DOHH2 (cell line): ENCODE measurements at regions not wholly inside any gene's neighbourhood (a gene's known extent, or its start where the extent isn't known, plus 50 kb on each side); places are given as distances from the start of the nearest gene placed in this dataset.

Source experiments
- H3F3A ChIP-seq: fragments of 200-600 bp; sonication (generic), shearing (Covaris generic); 2 replicates; pipeline ENCODE4 v1.6.0; 2016; ENCODE audit warnings: antibody characterized with exemption, mild to moderate bottlenecking; ENCODE audit not compliant: control insufficient read depth, insufficient read depth
- H3K27ac ChIP-seq: fragments of 200-600 bp; sonication (generic); 2 replicates; pipeline ENCODE4 v1.5.1; 2014; ENCODE audit warnings: low read depth, mild to moderate bottlenecking, low read length, moderate library complexity
- H3K27me3 ChIP-seq: fragments of 200-600 bp; sonication (generic); 2 replicates; pipeline ENCODE4 v1.6.1; 2014; ENCODE audit warnings: mild to moderate bottlenecking, low read length, mixed read lengths; ENCODE audit not compliant: control insufficient read depth
- H3K36me3 ChIP-seq: fragments of 200-600 bp; sonication (generic); 2 replicates; pipeline ENCODE4 v1.6.1; 2014; ENCODE audit warnings: mild to moderate bottlenecking, low read length, moderate library complexity, mixed read lengths; ENCODE audit not compliant: control insufficient read depth
- H3K4me1 ChIP-seq: fragments of 200-600 bp; sonication (generic); 2 replicates; pipeline ENCODE4 v1.6.1; 2014; ENCODE audit warnings: mild to moderate bottlenecking, low read length, mixed read lengths; ENCODE audit not compliant: control insufficient read depth
- H3K4me2 ChIP-seq: fragments of 200-600 bp; sonication (generic); 2 replicates; pipeline ENCODE4 v1.6.0; 2014; ENCODE audit warnings: mild to moderate bottlenecking, low read length, moderate library complexity
- H3K4me3 ChIP-seq: fragments of 200-600 bp; sonication (generic); 2 replicates; pipeline ENCODE4 v1.5.1; 2014; ENCODE audit warnings: mild to moderate bottlenecking, low read length, mixed read lengths
- H3K79me2 ChIP-seq: fragments of 200-600 bp; sonication (generic); 2 replicates; pipeline ENCODE4 v1.6.1; 2014; ENCODE audit warnings: mild to moderate bottlenecking, low read length, mixed read lengths; ENCODE audit not compliant: control insufficient read depth
- H3K9me2 ChIP-seq: fragments of 200-600 bp; sonication (generic); replicated peaks from 2 replicates; pipeline ENCODE4 v1.6.1; 2014; ENCODE audit warnings: mild to moderate bottlenecking, low read length, mixed read lengths; ENCODE audit not compliant: control insufficient read depth
- H3K9me3 ChIP-seq: fragments of 200-600 bp; sonication (generic); 2 replicates; pipeline ENCODE4 v1.6.1; 2014; ENCODE audit warnings: antibody characterized with exemption, low read length, mixed read lengths; ENCODE audit not compliant: control insufficient read depth, insufficient read depth
- H4K20me1 ChIP-seq: fragments of 200-600 bp; sonication (generic); 2 replicates; pipeline ENCODE4 v1.6.0; 2014; ENCODE audit warnings: low read depth, mild to moderate bottlenecking, antibody characterized with exemption, low read length, moderate library complexity; ENCODE audit not compliant: control insufficient read depth, insufficient read depth
- CTCF ChIP-seq: fragments of 200-600 bp; sonication (generic); IDR thresholded peaks from one replicate; pipeline ENCODE4 v1.5.1; 2014; ENCODE audit warnings: antibody characterized with exemption, mild to moderate bottlenecking, low read depth, low read length; ENCODE audit not compliant: poor library complexity, severe bottlenecking
- EZH2phosphoT487 ChIP-seq: fragments of 200-600 bp; sonication (generic); IDR thresholded peaks from 2 replicates; pipeline ENCODE4 v1.6.1; 2017; ENCODE audit warnings: borderline replicate concordance, mild to moderate bottlenecking, antibody characterized with exemption, low read length, moderate library complexity, mixed read lengths

DNA sequence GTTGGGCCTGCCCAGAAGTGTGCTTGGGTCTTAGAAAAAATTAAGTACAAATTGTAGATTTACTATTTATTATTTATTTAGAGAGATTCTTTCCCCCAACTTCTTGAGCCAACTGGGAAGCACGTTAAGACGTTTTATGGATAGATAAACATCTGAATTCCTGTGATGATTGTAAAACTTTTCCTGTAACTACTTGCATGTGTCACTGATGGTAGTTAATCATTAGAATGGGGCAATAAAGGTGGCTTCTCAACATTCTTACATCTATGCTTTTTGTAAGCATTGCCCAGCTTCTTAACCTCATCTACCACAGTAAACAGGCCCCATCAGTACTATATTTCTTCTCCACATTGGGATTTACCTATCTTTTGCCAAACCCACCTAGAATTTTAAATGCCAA, 559.8 kb downstream of the LMO4 start:
- Histone ChIP-seq H4K20me1 (no peaks in the 10 kb centered on the region), H3K36me3 (no peaks in the 10 kb centered on the region), H3K4me2 (no peak overlapping the region), H3F3A (no peaks in the 10 kb centered on the region), H3K4me1 (peaks cover 25% of the 10 kb centered on the region), H3K79me2 (no peaks in the 10 kb centered on the region), H3K9me2 (no peaks in the 10 kb centered on the region), H3K27me3 (no peaks in the 10 kb centered on the region), H3K4me3 (no peak overlapping the region), H3K9me3 (no peaks in the 10 kb centered on the region), H3K27ac (no peak overlapping the region)
- TF ChIP-seq EZH2phosphoT487 = no peak
- TF ChIP-seq CTCF = no peak

DNA sequence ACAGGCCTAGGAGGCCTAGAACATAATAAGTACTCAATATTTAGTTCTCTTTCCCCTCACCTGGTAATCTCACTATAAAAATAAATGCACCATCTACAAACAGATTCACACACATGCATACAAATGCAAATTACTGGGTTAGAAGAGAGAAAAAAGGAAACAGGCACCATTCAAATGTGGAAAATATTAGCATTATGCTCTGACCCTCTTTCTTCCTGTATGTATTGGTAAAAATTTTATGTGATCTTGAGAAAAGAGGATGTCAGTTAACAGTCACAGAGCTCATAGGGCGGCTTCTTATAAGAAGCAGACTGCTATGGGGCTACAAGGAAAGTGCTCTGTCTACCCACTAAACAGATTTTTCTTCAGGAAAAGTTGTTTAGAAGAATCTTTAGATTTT, 565.4 kb downstream of the LMO4 start:
- Histone ChIP-seq H3K4me2 (peak overlapping the region; percentile 44), H3K36me3 (no peaks in the 10 kb centered on the region), H3K4me3 (peak overlapping the region; percentile 28; the same call in 1 of the 2 replicates), H3K4me1 (peaks cover 40% of the 10 kb centered on the region), H3F3A (0 out of 2 replicates have a peak, but pooled peaks cover 9% of the 10 kb centered on the region), H3K9me3 (no peaks in the 10 kb centered on the region), H3K79me2 (no peaks in the 10 kb centered on the region), H4K20me1 (no peaks in the 10 kb centered on the region), H3K9me2 (no peaks in the 10 kb centered on the region), H3K27ac (peak overlapping the region; percentile 83), H3K27me3 (no peaks in the 10 kb centered on the region)
- TF ChIP-seq EZH2phosphoT487 (no peak), CTCF (no peak)

DNA sequence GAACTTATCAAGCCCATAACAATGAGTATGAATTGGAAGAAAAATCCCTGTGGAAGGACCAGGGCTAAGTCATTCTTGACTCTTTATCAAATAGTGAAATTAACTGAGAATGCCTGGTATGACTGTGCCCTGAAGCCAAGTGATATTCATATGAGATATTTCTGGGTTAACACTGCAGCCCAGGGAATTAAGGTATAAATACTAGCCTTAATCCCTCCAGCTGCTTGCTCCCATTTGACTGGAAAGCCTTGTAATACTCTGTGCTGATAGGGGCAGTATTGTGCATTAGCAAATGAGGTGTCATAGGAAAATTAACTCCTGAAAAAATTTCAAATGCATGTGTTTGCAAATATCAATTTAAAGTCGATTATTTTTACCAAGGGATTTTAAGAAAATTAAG, 568.8 kb downstream of the LMO4 start:
- Histone ChIP-seq H3K4me1 (peaks cover 41% of the 10 kb centered on the region), H3K9me2 (no peaks in the 10 kb centered on the region), H3K36me3 (no peaks in the 10 kb centered on the region), H4K20me1 (no peaks in the 10 kb centered on the region), H3K27me3 (no peaks in the 10 kb centered on the region), H3K27ac (no peak overlapping the region), H3K4me2 (no peak overlapping the region), H3K9me3 (no peaks in the 10 kb centered on the region), H3F3A (0 out of 2 replicates have a peak, but pooled peaks cover 9% of the 10 kb centered on the region), H3K4me3 (no peak overlapping the region), H3K79me2 (no peaks in the 10 kb centered on the region)
- TF ChIP-seq CTCF (no peak), EZH2phosphoT487 (no peak)
